ENCODE measurements at regions not wholly inside any gene's neighbourhood (a gene's known extent, or its start where the extent isn't known, plus 50 kb on each side); places are given as distances from the start of the nearest gene placed in this dataset.

DNA sequence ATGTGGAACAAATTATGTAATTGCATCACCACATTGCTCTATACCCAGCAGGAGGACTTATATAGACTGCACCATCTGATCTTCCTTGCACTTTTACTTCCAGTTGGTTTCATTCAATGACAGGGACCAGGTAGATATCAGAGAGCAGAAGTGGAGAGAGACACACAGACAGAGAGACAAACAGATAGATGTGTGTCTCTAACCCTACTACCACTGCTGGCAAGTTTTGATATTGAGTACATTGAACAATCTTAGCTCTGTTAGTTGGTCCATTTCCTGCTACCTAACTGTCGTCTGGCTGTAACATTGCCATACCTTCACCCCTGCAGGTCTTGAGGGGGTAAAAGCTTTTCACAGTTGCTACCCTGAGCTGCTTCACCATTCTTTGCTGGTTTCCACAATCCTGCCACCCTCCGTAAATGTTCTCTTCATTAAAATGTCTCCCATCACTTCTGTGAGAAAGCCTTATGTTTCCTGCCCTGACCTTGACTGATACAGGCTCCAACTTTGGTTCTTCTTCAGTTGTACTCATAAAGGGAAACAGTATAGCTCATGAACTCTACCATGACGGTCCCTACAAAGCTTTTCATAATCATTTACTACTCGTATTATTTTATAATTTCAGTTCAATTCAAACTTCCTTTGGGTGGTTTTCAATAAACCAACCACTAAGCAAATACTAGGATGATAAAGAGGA lies 62.3 kb upstream of the ITGA4 start:
- no peak for DNase-seq (ENCODE audit: low read depth)
- Histone ChIP-seq H3K36me3 (ENCODE audit: control insufficient read depth, insufficient read depth, low read length) (no peaks in the 10 kb centered on the region), H3K4me3 (ENCODE audit: low read depth, low read length) (no peak overlapping the region), H3K27me3 (ENCODE audit: control insufficient read depth, insufficient read depth, low read length) (no peaks in the 10 kb centered on the region)
- TF ChIP-seq, protein P1, sequence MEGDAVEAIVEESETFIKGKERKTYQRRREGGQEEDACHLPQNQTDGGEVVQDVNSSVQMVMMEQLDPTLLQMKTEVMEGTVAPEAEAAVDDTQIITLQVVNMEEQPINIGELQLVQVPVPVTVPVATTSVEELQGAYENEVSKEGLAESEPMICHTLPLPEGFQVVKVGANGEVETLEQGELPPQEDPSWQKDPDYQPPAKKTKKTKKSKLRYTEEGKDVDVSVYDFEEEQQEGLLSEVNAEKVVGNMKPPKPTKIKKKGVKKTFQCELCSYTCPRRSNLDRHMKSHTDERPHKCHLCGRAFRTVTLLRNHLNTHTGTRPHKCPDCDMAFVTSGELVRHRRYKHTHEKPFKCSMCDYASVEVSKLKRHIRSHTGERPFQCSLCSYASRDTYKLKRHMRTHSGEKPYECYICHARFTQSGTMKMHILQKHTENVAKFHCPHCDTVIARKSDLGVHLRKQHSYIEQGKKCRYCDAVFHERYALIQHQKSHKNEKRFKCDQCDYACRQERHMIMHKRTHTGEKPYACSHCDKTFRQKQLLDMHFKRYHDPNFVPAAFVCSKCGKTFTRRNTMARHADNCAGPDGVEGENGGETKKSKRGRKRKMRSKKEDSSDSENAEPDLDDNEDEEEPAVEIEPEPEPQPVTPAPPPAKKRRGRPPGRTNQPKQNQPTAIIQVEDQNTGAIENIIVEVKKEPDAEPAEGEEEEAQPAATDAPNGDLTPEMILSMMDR (IDR thresholded peaks at IDR 0.05; ENCODE audit: insufficient read depth, low read length, poor library complexity, severe bottlenecking), result no peak

DNA sequence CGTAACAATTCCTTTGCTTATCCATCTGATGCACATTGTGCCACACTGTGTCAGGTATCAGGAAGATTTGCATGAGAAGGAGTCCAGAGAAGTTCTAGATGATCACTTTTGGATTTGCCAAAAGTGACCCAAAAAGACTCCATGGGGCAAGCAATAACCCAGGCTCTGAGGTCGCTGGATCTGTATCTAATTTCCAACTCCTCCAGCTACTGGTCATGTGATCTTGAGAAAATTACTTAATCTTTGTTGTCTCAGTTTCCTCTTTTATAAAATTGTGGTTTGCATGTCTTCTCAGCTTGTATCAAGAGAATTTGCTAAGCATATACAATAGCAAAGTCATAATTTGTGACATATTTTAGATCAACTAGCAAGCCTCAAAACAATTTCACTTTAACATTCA lies 61.3 kb upstream of the ITGA4 start:
- TF ChIP-seq, protein P1 (IDR thresholded peaks at IDR 0.05; ENCODE audit: insufficient read depth, low read length, poor library complexity, severe bottlenecking), result no peak
- no peak overlapping the region for H3K4me3 ChIP-seq (ENCODE audit: low read depth, low read length)
- H3K36me3 ChIP-seq (ENCODE audit: control insufficient read depth, insufficient read depth, low read length), result no peaks in the 10 kb centered on the region
- no peaks in the 10 kb centered on the region for H3K27me3 ChIP-seq (ENCODE audit: control insufficient read depth, insufficient read depth, low read length)
- DNase-seq (ENCODE audit: low read depth), result no peak

DNA sequence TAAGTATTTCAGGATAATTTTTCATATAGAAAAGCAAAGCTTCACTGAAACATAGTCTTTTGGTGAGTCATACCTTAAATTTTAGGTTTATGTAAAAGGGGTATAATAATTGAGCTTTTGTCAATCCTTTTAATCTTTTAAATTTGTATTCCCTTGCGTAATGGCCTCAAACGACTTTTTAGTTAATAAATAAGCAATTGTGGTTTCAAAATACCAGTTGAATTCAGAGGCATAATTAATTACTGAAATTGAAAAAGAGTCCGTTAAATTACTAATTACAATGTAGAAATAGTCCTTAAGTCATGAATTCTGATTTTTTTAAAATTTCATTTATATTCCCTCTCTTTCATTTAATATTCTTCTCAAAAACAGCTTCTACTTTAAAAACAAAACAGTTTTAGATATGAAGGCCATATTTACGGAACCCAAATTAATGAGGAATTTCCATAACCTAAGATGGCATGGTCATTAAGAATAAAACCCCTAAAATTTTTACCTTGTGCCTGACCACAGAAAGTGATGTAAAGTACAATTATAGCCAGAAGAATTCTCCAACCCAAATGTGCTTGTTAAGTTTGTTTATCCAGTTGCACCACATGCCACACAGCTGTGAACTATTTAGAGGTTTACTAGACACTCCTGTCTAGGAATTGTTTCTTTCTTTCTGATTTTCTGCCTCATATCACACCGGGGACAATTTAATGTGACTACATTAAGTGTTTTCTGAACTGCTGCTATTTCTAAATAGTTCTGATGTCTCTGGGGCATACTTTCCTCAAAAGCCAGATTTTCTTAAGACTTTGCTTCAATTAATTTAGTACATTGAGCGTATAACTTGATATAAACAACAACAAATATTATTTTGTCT lies 60.7 kb upstream of the ITGA4 start:
- Histone ChIP-seq H3K4me3 (ENCODE audit: low read depth, low read length) (no peak overlapping the region), H3K27me3 (ENCODE audit: control insufficient read depth, insufficient read depth, low read length) (no peaks in the 10 kb centered on the region), H3K36me3 (ENCODE audit: control insufficient read depth, insufficient read depth, low read length) (no peaks in the 10 kb centered on the region)
- TF ChIP-seq, protein P1 (IDR thresholded peaks at IDR 0.05; ENCODE audit: insufficient read depth, low read length, poor library complexity, severe bottlenecking), result no peak
- no peak for DNase-seq (ENCODE audit: low read depth)

DNA sequence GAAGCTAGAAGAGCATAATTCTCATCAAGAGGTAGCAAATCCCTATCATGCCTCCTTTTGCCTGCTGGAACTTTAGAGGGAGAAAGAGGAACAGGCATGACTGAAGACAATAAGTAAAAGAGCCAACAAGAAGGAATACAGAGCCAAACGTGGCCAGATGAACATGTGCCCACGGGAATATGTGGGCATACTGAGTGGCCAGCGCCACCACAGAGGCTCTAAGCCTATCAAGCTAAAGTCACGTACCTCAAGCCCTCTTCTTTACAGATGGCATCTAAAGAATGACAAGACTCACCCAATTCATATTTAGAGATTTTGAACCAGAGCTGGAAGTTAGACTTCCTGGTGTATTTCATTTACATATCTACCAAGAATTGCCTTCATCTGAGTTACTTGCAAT lies 59.9 kb upstream of the ITGA4 start:
- no peaks in the 10 kb centered on the region for H3K36me3 ChIP-seq (ENCODE audit: control insufficient read depth, insufficient read depth, low read length)
- no peak for DNase-seq (ENCODE audit: low read depth)
- no peak overlapping the region for H3K4me3 ChIP-seq (ENCODE audit: low read depth, low read length)
- H3K27me3 ChIP-seq (ENCODE audit: control insufficient read depth, insufficient read depth, low read length), result no peaks in the 10 kb centered on the region
- TF ChIP-seq, protein P1 (IDR thresholded peaks at IDR 0.05; ENCODE audit: insufficient read depth, low read length, poor library complexity, severe bottlenecking), result no peak

DNA sequence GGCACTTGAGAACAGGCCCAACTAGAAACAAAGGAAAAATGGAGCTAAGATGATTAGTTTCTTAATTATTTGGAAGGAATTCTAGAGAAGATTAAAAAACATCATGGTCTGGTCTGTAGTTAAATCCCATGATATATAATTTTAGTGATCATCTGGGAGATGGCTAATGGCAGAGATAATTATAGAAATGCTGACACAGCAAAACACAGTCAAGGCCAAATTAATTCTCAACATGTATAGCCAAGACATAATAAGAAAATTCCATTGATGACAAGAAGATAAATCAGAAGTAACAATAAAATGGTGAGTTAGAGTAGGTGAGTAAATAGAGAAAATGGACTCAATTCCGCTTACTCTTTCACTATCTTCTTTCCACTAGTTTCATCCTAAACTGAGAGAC lies 59.2 kb upstream of the ITGA4 start:
- Histone ChIP-seq H3K27me3 (ENCODE audit: control insufficient read depth, insufficient read depth, low read length) (no peaks in the 10 kb centered on the region), H3K4me3 (ENCODE audit: low read depth, low read length) (no peak overlapping the region), H3K36me3 (ENCODE audit: control insufficient read depth, insufficient read depth, low read length) (no peaks in the 10 kb centered on the region)
- TF ChIP-seq, protein P1 (IDR thresholded peaks at IDR 0.05; ENCODE audit: insufficient read depth, low read length, poor library complexity, severe bottlenecking), result no peak
- no peak for DNase-seq (ENCODE audit: low read depth)
